22Rv1 (cell line): ENCODE measurements at regions not wholly inside any gene's neighbourhood (a gene's known extent, or its start where the extent isn't known, plus 50 kb on each side); places are given as distances from the start of the nearest gene placed in this dataset.

Experiments
- ZFX ChIP-seq: fragments of 450-650 bp; IDR thresholded peaks from 2 replicates; pipeline ENCODE4 v1.6.1; 2017; ENCODE audit warnings: antibody characterized with exemption, borderline replicate concordance
- TF ChIP-seq, protein P1 (sequence below): fragments of 450-650 bp; IDR thresholded peaks from 2 replicates; pipeline ENCODE4 v1.5.1; 2017; ENCODE audit warnings: mild to moderate bottlenecking

DNA sequence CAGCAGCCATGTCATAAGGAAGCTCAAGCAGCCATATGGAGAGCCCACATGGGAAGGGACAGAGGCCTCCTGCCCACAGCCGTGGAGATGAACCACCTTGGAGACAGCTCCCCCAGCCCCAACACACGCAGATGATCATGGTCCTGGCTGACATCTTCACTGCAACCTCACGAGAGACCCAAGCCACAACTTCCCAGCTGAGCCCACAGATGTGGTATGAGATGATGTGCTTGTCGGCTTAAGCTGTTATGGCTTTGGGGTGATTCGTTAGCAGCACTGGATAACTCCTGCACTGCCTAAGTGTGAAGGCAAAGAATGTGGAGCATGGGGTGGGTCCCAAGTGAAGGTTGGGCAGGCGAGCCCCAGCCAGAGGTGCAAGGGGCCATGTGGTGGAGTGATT lies 163.4 kb downstream of the ERCC6L2 start:
- TF ChIP-seq, protein P1, sequence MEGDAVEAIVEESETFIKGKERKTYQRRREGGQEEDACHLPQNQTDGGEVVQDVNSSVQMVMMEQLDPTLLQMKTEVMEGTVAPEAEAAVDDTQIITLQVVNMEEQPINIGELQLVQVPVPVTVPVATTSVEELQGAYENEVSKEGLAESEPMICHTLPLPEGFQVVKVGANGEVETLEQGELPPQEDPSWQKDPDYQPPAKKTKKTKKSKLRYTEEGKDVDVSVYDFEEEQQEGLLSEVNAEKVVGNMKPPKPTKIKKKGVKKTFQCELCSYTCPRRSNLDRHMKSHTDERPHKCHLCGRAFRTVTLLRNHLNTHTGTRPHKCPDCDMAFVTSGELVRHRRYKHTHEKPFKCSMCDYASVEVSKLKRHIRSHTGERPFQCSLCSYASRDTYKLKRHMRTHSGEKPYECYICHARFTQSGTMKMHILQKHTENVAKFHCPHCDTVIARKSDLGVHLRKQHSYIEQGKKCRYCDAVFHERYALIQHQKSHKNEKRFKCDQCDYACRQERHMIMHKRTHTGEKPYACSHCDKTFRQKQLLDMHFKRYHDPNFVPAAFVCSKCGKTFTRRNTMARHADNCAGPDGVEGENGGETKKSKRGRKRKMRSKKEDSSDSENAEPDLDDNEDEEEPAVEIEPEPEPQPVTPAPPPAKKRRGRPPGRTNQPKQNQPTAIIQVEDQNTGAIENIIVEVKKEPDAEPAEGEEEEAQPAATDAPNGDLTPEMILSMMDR, result no peak
- no peak for TF ChIP-seq ZFX
